Panc1 (cell line): ENCODE measurements at regions not wholly inside any gene's neighbourhood (a gene's known extent, or its start where the extent isn't known, plus 50 kb on each side); places are given as distances from the start of the nearest gene placed in this dataset.

ENCODE experiments used
- ATAC-seq: fragments of 200-7000 bp; cut with Tn5 transposase; 2 replicates; pipeline ENCODE4 v1.9.1; 2020; ENCODE audit warnings: mild to moderate bottlenecking, moderate library complexity
- BruUV-seq: library from RNA; stranded (reverse); fragments of 400-500 nt; replicated peaks from 2 replicates; lab custom pipeline; 2021; lab: Mats Ljungman, UMichigan
- CTCF ChIA-PET: fragments of 300-600 bp; sonication (Branson Sonifier 250); formaldehyde crosslinking; loops from one replicate; lab custom pipeline; 2022; ENCODE audit warnings: antibody characterized with exemption; lab: Charles Lee
- POLR2A ChIA-PET: fragments of 300-600 bp; sonication (Branson Sonifier 250); formaldehyde crosslinking; loops from one replicate; lab custom pipeline; 2022; ENCODE audit warnings: antibody characterized with exemption; lab: Charles Lee
- DNase-seq: peaks from one replicate; pipeline ENCODE4 v3.0.0-alpha.2; 2010; ENCODE audit warnings: low read depth, low spot score
- H3K27ac ChIP-seq: 2 replicates; pipeline ENCODE4 v1.5.1; 2011; ENCODE audit warnings: mild to moderate bottlenecking, low read length, inconsistent platforms
- H3K27me3 ChIP-seq: fragments of 200-500 bp; sonication (Bioruptor generic); 2 replicates; pipeline ENCODE4 v1.6.0; 2014; ENCODE audit warnings: low read length, inconsistent platforms; ENCODE audit not compliant: control insufficient read depth, insufficient read depth
- H3K36me3 ChIP-seq: fragments of 200-500 bp; sonication (Bioruptor generic); 2 replicates; pipeline ENCODE4 v1.5.1; 2014; ENCODE audit warnings: inconsistent platforms, mild to moderate bottlenecking, low read length, moderate library complexity; ENCODE audit not compliant: control insufficient read depth, insufficient read depth
- H3K4me1 ChIP-seq: 2 replicates; pipeline ENCODE4 v1.5.1; 2011; ENCODE audit warnings: inconsistent platforms, mild to moderate bottlenecking, low read length, moderate library complexity; ENCODE audit not compliant: control insufficient read depth, insufficient read depth
- H3K4me3 ChIP-seq, 2 experiments: 2 replicates each; pipeline ENCODE4 v1.5.1; 2011 to 2012; ENCODE audit warnings: low read depth in 2 of 2, low read length in 2 of 2, mild to moderate bottlenecking in 2 of 2, inconsistent platforms in 1 of 2, moderate library complexity in 1 of 2
- H3K9me3 ChIP-seq: fragments of 200-500 bp; sonication (Bioruptor generic); 2 replicates; pipeline ENCODE4 v1.5.1; 2014; ENCODE audit warnings: low read depth, mild to moderate bottlenecking, inconsistent platforms, low read length, moderate library complexity; ENCODE audit not compliant: control insufficient read depth, insufficient read depth
- POLR2AphosphoS5 ChIP-seq: IDR thresholded peaks from 2 replicates; pipeline ENCODE4 v1.6.1; 2012; ENCODE audit warnings: mild to moderate bottlenecking, low read depth, low read length, moderate library complexity
- SIN3A ChIP-seq: IDR thresholded peaks from 2 replicates; pipeline ENCODE4 v1.6.1; 2012; ENCODE audit warnings: low read depth, mild to moderate bottlenecking, low read length, moderate library complexity, borderline replicate concordance; ENCODE audit not compliant: insufficient read depth
- TCF7L2 ChIP-seq: IDR thresholded peaks from 2 replicates; pipeline ENCODE4 v1.6.1; 2011; ENCODE audit warnings: mild to moderate bottlenecking, low read depth, low read length, inconsistent platforms
- in situ Hi-C: cut with HindIII; loops from 2 replicates; pipeline ENCODE4 v1.10.0; 2016; ENCODE audit warnings: low sequenced_read_pairs, low pct_unique_long_range_greater_than_20kb
- intact Hi-C: fragments of 100-400 bp; cut with micrococcal nuclease; formaldehyde crosslinking; loops from one replicate; pipeline ENCODE4 v1.10.0; 2022; ENCODE audit not compliant: unreplicated experiment
- TF ChIP-seq, protein P1 (sequence below), 2 experiments: IDR thresholded peaks; 2 replicates each; pipeline ENCODE4 v1.6.1; 2011 to 2012; ENCODE audit warnings: low read depth in 2 of 2, control low read depth in 1 of 2, low read length in 1 of 2, mild to moderate bottlenecking in 1 of 2, moderate library complexity in 1 of 2; ENCODE audit not compliant: insufficient read depth in 1 of 2
- TF ChIP-seq, protein P2 (sequence below): fragments of 450-650 bp; IDR thresholded peaks from 2 replicates; pipeline ENCODE4 v1.5.1; 2017; ENCODE audit warnings: mild to moderate bottlenecking

DNA sequence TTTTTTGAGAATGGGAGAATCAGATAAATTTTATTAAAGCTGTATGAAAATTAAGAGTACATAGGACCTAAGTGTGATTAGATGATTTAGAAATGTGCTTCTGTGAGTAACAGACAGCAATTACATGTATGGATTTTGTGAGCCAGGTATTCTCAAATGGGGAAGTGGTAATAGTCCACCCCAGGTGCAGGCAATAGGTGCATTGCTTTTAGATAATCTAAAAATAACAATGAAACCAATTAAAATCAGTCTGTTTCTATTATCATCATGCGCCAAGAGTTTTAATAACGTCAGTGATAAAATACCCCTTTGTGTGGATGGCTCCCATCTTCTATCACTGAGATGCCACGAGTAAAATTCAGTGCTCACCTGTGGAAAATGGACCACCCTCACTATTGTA is 265.3 kb downstream of the RNF144A start:
- ChIA-PET CTCF (no interaction called here), POLR2A (no interaction called here)
- ATAC-seq (no peak), DNase-seq (no peak)
- Histone ChIP-seq H3K36me3 (no peaks in the 10 kb centered on the region), H3K27ac (no peak overlapping the region), H3K27me3 (no peaks in the 10 kb centered on the region), H3K4me3 (no peak overlapping the region), H3K4me1 (no peaks in the 10 kb centered on the region), H3K9me3 (no peaks in the 10 kb centered on the region)
- in situ Hi-C loops (no loop called here), intact Hi-C loops (no loop called here)
- TF ChIP-seq SIN3A (no peak), POLR2AphosphoS5 (no peak), TCF7L2 (no peak)
- TF ChIP-seq, protein P1, sequence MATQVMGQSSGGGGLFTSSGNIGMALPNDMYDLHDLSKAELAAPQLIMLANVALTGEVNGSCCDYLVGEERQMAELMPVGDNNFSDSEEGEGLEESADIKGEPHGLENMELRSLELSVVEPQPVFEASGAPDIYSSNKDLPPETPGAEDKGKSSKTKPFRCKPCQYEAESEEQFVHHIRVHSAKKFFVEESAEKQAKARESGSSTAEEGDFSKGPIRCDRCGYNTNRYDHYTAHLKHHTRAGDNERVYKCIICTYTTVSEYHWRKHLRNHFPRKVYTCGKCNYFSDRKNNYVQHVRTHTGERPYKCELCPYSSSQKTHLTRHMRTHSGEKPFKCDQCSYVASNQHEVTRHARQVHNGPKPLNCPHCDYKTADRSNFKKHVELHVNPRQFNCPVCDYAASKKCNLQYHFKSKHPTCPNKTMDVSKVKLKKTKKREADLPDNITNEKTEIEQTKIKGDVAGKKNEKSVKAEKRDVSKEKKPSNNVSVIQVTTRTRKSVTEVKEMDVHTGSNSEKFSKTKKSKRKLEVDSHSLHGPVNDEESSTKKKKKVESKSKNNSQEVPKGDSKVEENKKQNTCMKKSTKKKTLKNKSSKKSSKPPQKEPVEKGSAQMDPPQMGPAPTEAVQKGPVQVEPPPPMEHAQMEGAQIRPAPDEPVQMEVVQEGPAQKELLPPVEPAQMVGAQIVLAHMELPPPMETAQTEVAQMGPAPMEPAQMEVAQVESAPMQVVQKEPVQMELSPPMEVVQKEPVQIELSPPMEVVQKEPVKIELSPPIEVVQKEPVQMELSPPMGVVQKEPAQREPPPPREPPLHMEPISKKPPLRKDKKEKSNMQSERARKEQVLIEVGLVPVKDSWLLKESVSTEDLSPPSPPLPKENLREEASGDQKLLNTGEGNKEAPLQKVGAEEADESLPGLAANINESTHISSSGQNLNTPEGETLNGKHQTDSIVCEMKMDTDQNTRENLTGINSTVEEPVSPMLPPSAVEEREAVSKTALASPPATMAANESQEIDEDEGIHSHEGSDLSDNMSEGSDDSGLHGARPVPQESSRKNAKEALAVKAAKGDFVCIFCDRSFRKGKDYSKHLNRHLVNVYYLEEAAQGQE (IDR thresholded peaks at IDR 0.05; ENCODE audit: insufficient read depth in 1 of 2, low read depth in 2 of 2, low read length in 1 of 2), result no peak
- TF ChIP-seq, protein P2, sequence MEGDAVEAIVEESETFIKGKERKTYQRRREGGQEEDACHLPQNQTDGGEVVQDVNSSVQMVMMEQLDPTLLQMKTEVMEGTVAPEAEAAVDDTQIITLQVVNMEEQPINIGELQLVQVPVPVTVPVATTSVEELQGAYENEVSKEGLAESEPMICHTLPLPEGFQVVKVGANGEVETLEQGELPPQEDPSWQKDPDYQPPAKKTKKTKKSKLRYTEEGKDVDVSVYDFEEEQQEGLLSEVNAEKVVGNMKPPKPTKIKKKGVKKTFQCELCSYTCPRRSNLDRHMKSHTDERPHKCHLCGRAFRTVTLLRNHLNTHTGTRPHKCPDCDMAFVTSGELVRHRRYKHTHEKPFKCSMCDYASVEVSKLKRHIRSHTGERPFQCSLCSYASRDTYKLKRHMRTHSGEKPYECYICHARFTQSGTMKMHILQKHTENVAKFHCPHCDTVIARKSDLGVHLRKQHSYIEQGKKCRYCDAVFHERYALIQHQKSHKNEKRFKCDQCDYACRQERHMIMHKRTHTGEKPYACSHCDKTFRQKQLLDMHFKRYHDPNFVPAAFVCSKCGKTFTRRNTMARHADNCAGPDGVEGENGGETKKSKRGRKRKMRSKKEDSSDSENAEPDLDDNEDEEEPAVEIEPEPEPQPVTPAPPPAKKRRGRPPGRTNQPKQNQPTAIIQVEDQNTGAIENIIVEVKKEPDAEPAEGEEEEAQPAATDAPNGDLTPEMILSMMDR, result no peak
- BruUV-seq, result no TSS peak

DNA sequence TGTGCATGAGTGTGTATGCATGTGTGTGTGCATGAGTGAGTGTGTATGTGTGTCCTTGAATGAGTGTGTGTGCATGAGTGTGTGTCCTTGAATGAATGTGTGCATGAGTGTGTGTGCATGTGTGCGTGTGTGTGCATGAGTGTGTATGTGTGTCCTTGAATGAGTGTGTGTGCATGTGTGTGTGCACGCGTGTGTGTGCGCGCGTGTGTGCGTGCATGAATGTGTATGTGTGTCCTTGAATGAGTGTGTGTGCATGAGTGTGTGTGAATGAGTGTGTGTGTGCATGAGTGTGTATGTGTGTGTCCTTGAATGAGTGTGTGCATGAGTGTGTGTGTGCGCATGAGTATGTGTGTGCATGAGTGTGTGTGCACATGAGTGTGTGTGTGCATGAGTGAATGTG is 271.9 kb downstream of the RNF144A start:
- H3K9me3 ChIP-seq, result no peaks in the 10 kb centered on the region
- TF ChIP-seq, protein P2, result no peak
- TF ChIP-seq TCF7L2 (no peak), POLR2AphosphoS5 (no peak), SIN3A (no peak)
- TF ChIP-seq, protein P1 (IDR thresholded peaks at IDR 0.05; ENCODE audit: insufficient read depth in 1 of 2, low read depth in 2 of 2, low read length in 1 of 2), result no peak
- no peaks in the 10 kb centered on the region for H3K4me1 ChIP-seq
- H3K27me3 ChIP-seq, result no peaks in the 10 kb centered on the region
- H3K27ac ChIP-seq, result no peak overlapping the region
- ChIA-PET CTCF (no interaction called here), POLR2A (no interaction called here)
- ATAC-seq (no peak), DNase-seq (no peak)
- H3K36me3 ChIP-seq, result no peaks in the 10 kb centered on the region
- H3K4me3 ChIP-seq, result no peak overlapping the region
- no TSS peak for BruUV-seq
- intact Hi-C loops, result no loop called here
- in situ Hi-C loops, result no loop called here
